ENCODE measurements at regions not wholly inside any gene's neighbourhood (a gene's known extent, or its start where the extent isn't known, plus 50 kb on each side); places are given as distances from the start of the nearest gene placed in this dataset.

DNA sequence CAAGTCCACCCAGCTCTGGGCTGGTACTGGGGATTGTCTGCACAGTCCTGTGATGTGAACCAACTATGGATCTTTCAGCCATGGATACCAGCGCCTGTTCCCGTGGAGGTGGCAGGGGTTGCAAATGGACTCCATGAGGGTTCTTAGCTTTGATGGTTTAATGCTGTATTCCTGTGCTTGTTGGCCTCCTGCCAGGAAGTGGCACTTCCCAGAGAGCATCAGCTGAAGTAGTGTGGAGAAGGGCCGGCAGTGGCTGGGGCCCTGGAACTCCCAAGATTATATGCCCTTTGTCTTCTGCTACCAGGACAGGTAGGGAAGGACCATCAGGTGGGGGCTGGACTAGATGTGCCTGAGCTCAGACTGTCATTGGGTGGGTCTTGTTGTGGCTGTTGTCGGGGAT lies 1104.8 kb upstream of the COX7C start:
- no peak for TF ChIP-seq POLR2A (IDR thresholded peaks at IDR 0.05)
- TF ChIP-seq, protein P1, sequence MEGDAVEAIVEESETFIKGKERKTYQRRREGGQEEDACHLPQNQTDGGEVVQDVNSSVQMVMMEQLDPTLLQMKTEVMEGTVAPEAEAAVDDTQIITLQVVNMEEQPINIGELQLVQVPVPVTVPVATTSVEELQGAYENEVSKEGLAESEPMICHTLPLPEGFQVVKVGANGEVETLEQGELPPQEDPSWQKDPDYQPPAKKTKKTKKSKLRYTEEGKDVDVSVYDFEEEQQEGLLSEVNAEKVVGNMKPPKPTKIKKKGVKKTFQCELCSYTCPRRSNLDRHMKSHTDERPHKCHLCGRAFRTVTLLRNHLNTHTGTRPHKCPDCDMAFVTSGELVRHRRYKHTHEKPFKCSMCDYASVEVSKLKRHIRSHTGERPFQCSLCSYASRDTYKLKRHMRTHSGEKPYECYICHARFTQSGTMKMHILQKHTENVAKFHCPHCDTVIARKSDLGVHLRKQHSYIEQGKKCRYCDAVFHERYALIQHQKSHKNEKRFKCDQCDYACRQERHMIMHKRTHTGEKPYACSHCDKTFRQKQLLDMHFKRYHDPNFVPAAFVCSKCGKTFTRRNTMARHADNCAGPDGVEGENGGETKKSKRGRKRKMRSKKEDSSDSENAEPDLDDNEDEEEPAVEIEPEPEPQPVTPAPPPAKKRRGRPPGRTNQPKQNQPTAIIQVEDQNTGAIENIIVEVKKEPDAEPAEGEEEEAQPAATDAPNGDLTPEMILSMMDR (IDR thresholded peaks at IDR 0.05) = no peak
- Histone ChIP-seq H3K36me3 (ENCODE audit: low read depth, missing control alignments) (no peaks in the 10 kb centered on the region), H3K4me1 (no peaks in the 10 kb centered on the region), H3K4me3 (no peak overlapping the region), H3K27ac (no peak overlapping the region), H3K27me3 (no peaks in the 10 kb centered on the region), H3K9me3 (no peaks in the 10 kb centered on the region)
- DNase-seq = no peak
- 96 to 100% methylated on average over 4 of the region's 4 CpGs for WGBS, 2 donors
- intact Hi-C loops (cut with DNase I; ENCODE audit: low total_unique reads) = no loop called here

DNA sequence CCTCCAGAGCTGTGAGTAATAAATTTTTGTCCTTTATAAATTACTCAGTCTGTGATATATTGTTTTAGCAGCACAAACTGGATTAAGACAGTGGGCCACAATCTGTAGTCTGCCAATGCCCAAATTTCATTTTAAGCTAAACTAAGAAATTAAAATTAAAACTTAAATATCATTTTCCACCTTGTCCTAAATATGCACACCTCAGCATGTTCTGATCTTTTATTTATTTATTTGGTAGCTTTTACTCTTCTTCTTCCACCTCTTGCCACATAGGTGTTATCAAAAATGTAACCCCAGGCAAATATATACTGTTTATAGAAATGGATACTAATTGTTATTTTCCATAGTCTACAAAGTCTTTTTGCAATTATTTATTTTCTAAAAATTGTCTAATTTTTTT lies 1102.2 kb upstream of the COX7C start:
- Histone ChIP-seq H3K4me3 (no peak overlapping the region), H3K9me3 (no peaks in the 10 kb centered on the region), H3K36me3 (ENCODE audit: low read depth, missing control alignments) (no peaks in the 10 kb centered on the region), H3K27ac (no peak overlapping the region), H3K27me3 (no peaks in the 10 kb centered on the region), H3K4me1 (no peaks in the 10 kb centered on the region)
- intact Hi-C loops (cut with DNase I; ENCODE audit: low total_unique reads) = no loop called here
- TF ChIP-seq POLR2A (IDR thresholded peaks at IDR 0.05) = no peak
- TF ChIP-seq, protein P1 (IDR thresholded peaks at IDR 0.05) = no peak
- no peak for DNase-seq

DNA sequence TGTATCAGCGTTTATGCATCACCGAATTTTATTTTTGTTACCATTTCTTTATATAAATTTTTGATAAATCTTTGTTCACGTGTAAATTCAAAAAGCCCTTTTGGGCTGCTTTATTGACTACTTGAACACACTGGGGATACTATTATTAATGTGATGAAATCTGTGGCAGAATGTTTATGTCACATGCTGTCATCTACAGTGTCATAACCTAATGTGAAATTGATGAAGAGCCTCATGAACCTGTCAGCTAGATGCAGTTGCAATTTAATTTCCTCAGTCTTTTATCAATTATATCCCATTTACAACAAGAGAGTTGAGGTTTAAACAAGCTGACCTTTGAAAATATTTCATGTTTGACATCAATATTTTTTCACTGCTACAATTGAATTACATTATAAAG lies 1100.4 kb upstream of the COX7C start:
- Histone ChIP-seq H3K4me1 (no peaks in the 10 kb centered on the region), H3K4me3 (no peak overlapping the region), H3K36me3 (ENCODE audit: low read depth, missing control alignments) (no peaks in the 10 kb centered on the region), H3K27me3 (no peaks in the 10 kb centered on the region), H3K9me3 (no peaks in the 10 kb centered on the region), H3K27ac (no peak overlapping the region)
- no peak for TF ChIP-seq POLR2A (IDR thresholded peaks at IDR 0.05)
- TF ChIP-seq, protein P1 (IDR thresholded peaks at IDR 0.05) = no peak
- DNase-seq = no peak
- 84 to 87% methylated on average over 3 of the region's 3 CpGs for WGBS, 2 donors
- intact Hi-C loops (cut with DNase I; ENCODE audit: low total_unique reads) = no loop called here

DNA sequence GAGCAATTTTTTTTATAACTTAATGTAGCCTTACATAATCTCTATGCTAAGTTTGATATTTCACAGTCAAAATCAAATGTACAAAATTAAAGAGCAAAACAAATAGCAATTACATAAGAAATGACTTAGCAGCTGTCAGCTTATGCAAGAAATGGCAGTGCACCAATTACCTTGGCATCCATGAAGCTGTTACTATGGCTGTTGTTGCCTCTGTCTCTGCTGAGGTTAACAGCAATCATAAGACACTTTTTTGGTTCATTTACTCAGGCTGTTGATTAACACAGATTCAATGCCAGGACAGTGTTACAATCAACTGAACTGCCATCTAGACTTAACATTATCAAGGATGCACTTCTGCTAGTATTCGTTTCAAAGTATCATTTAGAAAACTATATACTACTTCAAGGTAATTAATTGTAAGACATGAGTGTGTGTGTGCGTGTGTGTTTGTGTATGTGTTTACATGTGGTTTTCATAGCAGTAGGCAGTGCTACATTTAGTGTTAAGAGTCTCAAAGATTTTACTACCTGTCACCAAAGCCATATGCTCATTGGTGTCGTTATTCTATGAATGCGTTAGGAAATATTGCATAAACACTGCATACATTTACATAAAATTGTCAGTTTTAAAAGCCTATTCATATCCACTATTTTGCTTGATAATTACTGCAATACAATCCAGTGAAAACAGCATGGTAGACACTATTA lies 1084.2 kb upstream of the COX7C start:
- 75 to 79% methylated on average over 4 of the region's 4 CpGs for WGBS, 2 donors
- DNase-seq = no peak
- no peak for TF ChIP-seq POLR2A (IDR thresholded peaks at IDR 0.05)
- TF ChIP-seq, protein P1 (IDR thresholded peaks at IDR 0.05) = no peak
- H3K4me1 ChIP-seq = no peaks in the 10 kb centered on the region
- intact Hi-C loops (cut with DNase I; ENCODE audit: low total_unique reads) = no loop called here
- H3K36me3 ChIP-seq (ENCODE audit: low read depth, missing control alignments) = no peaks in the 10 kb centered on the region
- H3K27me3 ChIP-seq = no peaks in the 10 kb centered on the region
- H3K4me3 ChIP-seq = no peak overlapping the region
- H3K27ac ChIP-seq = no peak overlapping the region
- H3K9me3 ChIP-seq = no peaks in the 10 kb centered on the region

DNA sequence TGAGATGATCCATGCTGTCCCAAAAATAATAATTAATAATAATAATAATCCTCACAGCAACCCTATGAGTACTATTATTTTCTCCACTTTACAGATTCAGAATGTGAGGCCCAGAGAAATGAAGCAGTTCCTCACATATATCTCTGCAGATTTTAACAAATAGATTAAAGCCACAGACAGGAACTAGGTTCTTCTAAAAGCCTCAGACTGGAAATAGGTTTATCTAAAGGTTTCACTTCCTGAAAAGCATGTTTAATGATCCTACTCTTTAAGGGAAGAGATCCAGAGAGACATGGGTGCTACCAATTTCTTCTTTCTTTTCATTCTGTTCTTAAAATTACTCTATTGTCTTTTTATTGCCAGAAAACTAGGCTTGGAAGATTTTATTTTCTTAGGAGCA lies 1079.4 kb upstream of the COX7C start:
- H3K27ac ChIP-seq = no peak overlapping the region
- H3K27me3 ChIP-seq = no peaks in the 10 kb centered on the region
- H3K36me3 ChIP-seq (ENCODE audit: low read depth, missing control alignments) = no peaks in the 10 kb centered on the region
- no peak for DNase-seq
- H3K9me3 ChIP-seq = no peaks in the 10 kb centered on the region
- no peak for TF ChIP-seq POLR2A (IDR thresholded peaks at IDR 0.05)
- TF ChIP-seq, protein P1 (IDR thresholded peaks at IDR 0.05) = no peak
- no peak overlapping the region for H3K4me3 ChIP-seq
- intact Hi-C loops (cut with DNase I; ENCODE audit: low total_unique reads) = no loop called here
- H3K4me1 ChIP-seq = no peaks in the 10 kb centered on the region
